ENCODE measurements at regions not wholly inside any gene's neighbourhood (a gene's known extent, or its start where the extent isn't known, plus 50 kb on each side); places are given as distances from the start of the nearest gene placed in this dataset.
"Not testable (repeated sequence)": the region's sequence is repeated elsewhere in the genome, so short reads cannot be mapped to it uniquely, and the experiment has no call there.

GRCh38 chr20:29687438-29687837 lies 1570.0 kb upstream of the DEFB115 start:
- DNase-seq (ENCODE audit: low read depth): no peak

GRCh38 chr20:29689411-29690225 lies 1567.8 kb upstream of the DEFB115 start:
- DNase-seq (ENCODE audit: low read depth): no peak

DNA sequence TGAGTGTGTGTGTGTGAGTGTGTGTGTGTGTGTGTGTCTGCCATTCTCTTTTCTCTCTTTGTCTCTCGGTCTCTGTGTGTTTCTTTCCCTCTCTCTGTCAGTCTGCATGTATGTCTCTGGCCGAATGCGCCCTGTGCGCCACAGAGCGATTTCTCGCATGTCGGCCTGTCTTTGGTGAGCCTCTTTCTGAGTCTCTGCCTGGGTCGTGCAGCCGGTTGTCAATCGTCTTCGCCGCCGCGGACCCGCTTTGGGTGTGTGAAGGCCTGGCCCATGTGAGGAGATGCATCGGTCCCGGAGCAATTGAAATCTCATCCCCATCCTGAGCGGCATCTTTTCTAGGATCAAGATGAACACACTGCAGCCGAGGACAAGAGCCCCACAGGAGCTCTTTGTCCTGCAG lies 1567.2 kb upstream of the DEFB115 start:
- no peak for DNase-seq (ENCODE audit: low read depth)

DNA sequence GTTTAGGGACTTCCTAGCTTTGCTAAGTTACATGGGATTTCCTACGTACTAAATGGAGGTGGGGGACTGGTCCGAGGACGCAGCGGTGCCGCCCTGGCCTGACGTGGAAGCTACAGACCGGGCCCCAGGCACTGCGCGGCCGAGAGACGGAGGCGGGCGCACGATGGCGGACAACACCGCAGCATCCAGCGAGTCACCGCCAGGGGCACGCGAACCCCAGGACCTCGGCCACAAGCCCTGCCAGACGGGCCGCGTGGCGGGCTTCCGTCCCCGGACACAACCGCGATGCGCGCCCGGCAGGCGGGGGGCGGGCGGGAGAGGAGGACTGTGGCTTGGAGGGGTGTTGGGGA lies 1516.9 kb upstream of the DEFB115 start:
- no peak for DNase-seq (ENCODE audit: low read depth)

- no peak for DNase-seq (ENCODE audit: low read depth)
Observed at GRCh38 chr20:29740951-29741593, 1516.4 kb upstream of the DEFB115 start.

- no peak for DNase-seq (ENCODE audit: low read depth)
Observed at GRCh38 chr20:29741594-29741893, 1515.9 kb upstream of the DEFB115 start.

- no peak for DNase-seq (ENCODE audit: low read depth)
Observed at GRCh38 chr20:29741894-29742698, 1515.4 kb upstream of the DEFB115 start.

DNA sequence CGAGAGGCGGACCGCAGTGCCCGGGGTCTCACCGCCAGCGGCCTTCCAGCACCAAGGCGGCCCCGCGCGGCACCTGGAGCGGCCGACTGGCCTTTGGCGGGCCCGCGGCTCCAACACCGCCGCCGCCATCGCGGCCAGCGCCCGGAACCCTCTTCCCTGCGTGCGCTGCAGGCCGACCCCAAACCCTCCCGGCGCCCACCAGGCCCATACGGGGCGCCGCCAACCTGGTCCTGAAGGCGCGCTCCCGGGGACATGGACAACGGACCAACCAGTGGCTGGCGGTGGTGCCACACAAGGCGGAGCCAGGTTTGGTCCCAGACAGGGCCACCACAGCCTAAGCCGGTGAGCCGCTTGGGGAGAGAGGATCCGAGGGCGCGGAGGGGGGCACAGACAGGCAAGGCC lies 1514.8 kb upstream of the DEFB115 start:
- no peak for DNase-seq (ENCODE audit: low read depth)

DNA sequence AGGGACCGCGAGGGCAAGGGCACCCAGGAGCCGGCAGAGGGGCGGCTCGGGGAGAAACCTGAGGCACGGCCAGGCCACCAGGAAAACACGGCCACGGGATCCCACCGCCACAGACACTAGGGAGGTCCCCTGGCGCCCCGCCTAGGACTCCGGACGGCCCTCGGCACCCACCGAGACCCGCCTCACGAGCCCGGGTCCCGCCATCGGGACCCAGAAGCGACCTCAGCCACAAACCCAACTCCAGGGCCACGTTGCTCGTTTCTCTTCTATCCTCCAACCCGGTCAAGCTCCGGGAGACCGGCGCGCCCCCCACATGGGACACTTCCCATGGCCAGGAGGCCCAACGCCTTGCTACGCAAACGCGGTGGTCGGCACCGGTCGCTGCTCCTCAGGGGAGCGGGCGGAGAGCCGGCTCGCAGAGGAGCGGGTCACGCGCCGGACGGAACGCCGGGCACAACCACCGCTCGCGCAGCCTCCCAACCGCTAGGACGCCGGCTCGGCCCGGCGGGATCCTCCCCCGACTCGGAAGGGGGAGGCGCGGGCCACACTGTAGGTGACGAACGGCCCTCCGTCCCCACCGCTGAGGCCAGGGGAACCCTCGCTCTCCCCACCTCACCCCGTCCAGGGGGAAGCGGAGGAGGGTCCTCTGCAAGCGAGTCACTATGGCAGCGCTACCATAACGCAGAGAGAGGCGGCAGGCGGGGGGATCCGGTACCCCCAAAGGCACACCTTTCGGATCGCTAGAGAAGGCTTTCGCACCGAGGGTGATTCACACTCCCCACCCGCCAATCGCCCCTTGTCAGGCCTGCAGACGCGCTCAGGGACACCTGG lies 1514.1 kb upstream of the DEFB115 start:
- DNase-seq (ENCODE audit: low read depth): no peak

DNA sequence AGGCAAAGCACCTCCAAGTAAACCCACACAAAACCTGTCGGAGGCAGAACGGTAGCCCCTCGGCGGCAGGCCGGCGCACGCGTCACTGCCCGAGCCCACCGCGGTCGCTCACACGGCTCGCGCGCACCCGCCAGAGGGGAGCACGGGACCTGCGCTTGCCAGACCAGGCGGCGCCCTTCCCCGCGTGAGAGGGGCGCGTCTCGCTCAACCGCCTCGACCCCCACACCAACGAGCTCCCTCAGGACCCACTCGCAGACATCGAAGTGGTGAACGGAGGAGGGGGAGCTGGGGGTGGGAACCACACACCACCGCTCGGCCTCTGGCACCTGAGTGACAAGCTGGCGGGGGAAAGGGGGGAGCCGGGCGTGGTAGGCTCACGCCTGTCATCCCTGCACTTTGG lies 1513.4 kb upstream of the DEFB115 start:
- DNase-seq (ENCODE audit: low read depth): no peak

- not testable (repeated sequence) for DNase-seq (ENCODE audit: low read depth)
Observed at GRCh38 chr20:29745534-29746245, 1511.8 kb upstream of the DEFB115 start.

GRCh38 chr20:29750268-29750899 lies 1507.1 kb upstream of the DEFB115 start:
- DNase-seq (ENCODE audit: low read depth): no peak

GRCh38 chr20:29752644-29753425 lies 1504.6 kb upstream of the DEFB115 start:
- not testable (repeated sequence) for DNase-seq (ENCODE audit: low read depth)

DNA sequence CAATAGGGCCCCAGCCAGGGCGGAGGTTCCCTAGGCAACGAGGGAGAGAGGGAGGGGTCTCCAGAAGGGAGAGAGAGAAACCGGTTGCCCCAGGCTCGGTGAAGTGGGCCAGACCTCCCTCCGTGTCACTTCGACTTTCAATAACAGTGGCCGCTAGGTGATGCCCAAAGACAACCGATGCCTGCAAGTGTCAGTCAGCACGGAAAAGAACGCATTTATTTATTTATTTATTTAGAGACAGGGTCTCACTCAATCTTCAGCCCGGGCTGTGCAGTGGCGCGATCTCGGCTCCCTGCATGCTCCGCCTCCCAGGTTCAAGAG lies 1504.1 kb upstream of the DEFB115 start:
- DNase-seq (ENCODE audit: low read depth): not testable (repeated sequence)

GRCh38 chr20:29753879-29754278 lies 1503.6 kb upstream of the DEFB115 start:
- DNase-seq (ENCODE audit: low read depth): not testable (repeated sequence)

- DNase-seq (ENCODE audit: low read depth): not testable (repeated sequence)
Observed at GRCh38 chr20:29755854-29756498, 1501.5 kb upstream of the DEFB115 start.

- DNase-seq (ENCODE audit: low read depth): no peak
Observed at GRCh38 chr20:29756664-29757063, 1500.8 kb upstream of the DEFB115 start.

- DNase-seq (ENCODE audit: low read depth): not testable (repeated sequence)
Observed at GRCh38 chr20:29761621-29762385, 1495.7 kb upstream of the DEFB115 start.

GRCh38 chr20:29762620-29763019 lies 1494.8 kb upstream of the DEFB115 start:
- no peak for DNase-seq (ENCODE audit: low read depth)

Measured in CMK (cell line).